HG03025 (cell line): ENCODE measurements at regions not wholly inside any gene's neighbourhood (a gene's known extent, or its start where the extent isn't known, plus 50 kb on each side); places are given as distances from the start of the nearest gene placed in this dataset.
"Not testable (repeated sequence)": the region's sequence is repeated elsewhere in the genome, so short reads cannot be mapped to it uniquely, and the experiment has no call there.

Source experiments
- ATAC-seq: cut with Tn5 transposase; IDR thresholded peaks from one replicate; pipeline ENCODE4 v1.9.1; 2021; ENCODE audit warnings: mild to moderate bottlenecking, moderate library complexity; ENCODE audit not compliant: unreplicated experiment, low FRiP score

GRCh38 chr4:49153011-49153410 is 166.9 kb downstream of the CWH43 start:
- ATAC-seq, result peak; percentile 35

GRCh38 chr4:49154308-49155103 is 168.4 kb downstream of the CWH43 start:
- peak; percentile 72 for ATAC-seq

GRCh38 chr4:49155270-49155669 is 169.2 kb downstream of the CWH43 start:
- not testable (repeated sequence) for ATAC-seq

GRCh38 chr4:49156309-49156708 is 170.2 kb downstream of the CWH43 start:
- ATAC-seq, result not testable (repeated sequence)

- ATAC-seq, result not testable (repeated sequence)
These were observed 171.6 kb downstream of the CWH43 start for GRCh38 chr4:49157630-49158029.

- ATAC-seq, result not testable (repeated sequence)
These were observed 175.1 kb downstream of the CWH43 start for GRCh38 chr4:49161111-49161541.

- not testable (repeated sequence) for ATAC-seq
These were observed 178.8 kb downstream of the CWH43 start for GRCh38 chr4:49164916-49165315.

GRCh38 chr4:49177847-49178246 is 191.8 kb downstream of the CWH43 start:
- not testable (repeated sequence) for ATAC-seq

- not testable (repeated sequence) for ATAC-seq
These were observed 195.0 kb downstream of the CWH43 start for GRCh38 chr4:49181088-49181487.

- not testable (repeated sequence) for ATAC-seq
These were observed 225.5 kb downstream of the CWH43 start for GRCh38 chr4:49211396-49212194.

- ATAC-seq, result not testable (repeated sequence)
These were observed 227.2 kb downstream of the CWH43 start for GRCh38 chr4:49213250-49213649.

GRCh38 chr4:49213750-49214149 is 227.7 kb downstream of the CWH43 start:
- ATAC-seq, result not testable (repeated sequence)

GRCh38 chr4:49214453-49215081 is 228.5 kb downstream of the CWH43 start:
- ATAC-seq, result not testable (repeated sequence)

GRCh38 chr4:49215082-49215479 is 229.0 kb downstream of the CWH43 start:
- not testable (repeated sequence) for ATAC-seq

GRCh38 chr4:49216606-49217005 is 230.5 kb downstream of the CWH43 start:
- not testable (repeated sequence) for ATAC-seq

- no peak for ATAC-seq
These were observed 231.4 kb downstream of the CWH43 start for GRCh38 chr4:49217492-49217891.

- not testable (repeated sequence) for ATAC-seq
These were observed 232.0 kb downstream of the CWH43 start for GRCh38 chr4:49218094-49218493.

- ATAC-seq, result not testable (repeated sequence)
These were observed 232.9 kb downstream of the CWH43 start for GRCh38 chr4:49218931-49219330.

- not testable (repeated sequence) for ATAC-seq
These were observed 233.6 kb downstream of the CWH43 start for GRCh38 chr4:49219489-49220225.

- no peak for ATAC-seq
These were observed 235.1 kb downstream of the CWH43 start for GRCh38 chr4:49221209-49221608.
